ENCODE measurements at regions not wholly inside any gene's neighbourhood (a gene's known extent, or its start where the extent isn't known, plus 50 kb on each side); places are given as distances from the start of the nearest gene placed in this dataset.

GRCh38 chr12:97200181-97200580, 262.4 kb upstream of the RMST start:
- H3K4me2 ChIP-seq (ENCODE audit: low read length), result no peak overlapping the region
- no peak overlapping the region for H3K4me3 ChIP-seq (ENCODE audit: low read depth, low read length, poor library complexity, severe bottlenecking)
- H3K9me3 ChIP-seq (ENCODE audit: low read length), result no peaks in the 10 kb centered on the region
- no peaks in the 10 kb centered on the region for H3K27me3 ChIP-seq (ENCODE audit: insufficient read depth, low read length)
- H3K4me1 ChIP-seq (ENCODE audit: insufficient read depth, low read length, severe bottlenecking), result no peaks in the 10 kb centered on the region
- no peak overlapping the region for H3K9ac ChIP-seq (ENCODE audit: low read length)
- no peaks in the 10 kb centered on the region for H3K79me2 ChIP-seq (ENCODE audit: insufficient read depth, low read length)
- no peak overlapping the region for H3K27ac ChIP-seq (ENCODE audit: low read depth, low read length, poor library complexity, severe bottlenecking)
- H2AFZ ChIP-seq (ENCODE audit: low read length), result no peak overlapping the region
- no peaks in the 10 kb centered on the region for H4K20me1 ChIP-seq (ENCODE audit: insufficient read depth, low read length)
- no peaks in the 10 kb centered on the region for H3K9me2 ChIP-seq (ENCODE audit: low read depth, low read length)
- TF ChIP-seq CTCF (IDR thresholded peaks at IDR 0.05; ENCODE audit: low read length) (no peak), EZH2 (IDR thresholded peaks at IDR 0.05; ENCODE audit: borderline replicate concordance, low read length) (no peak)
- no peaks in the 10 kb centered on the region for H3K36me3 ChIP-seq (ENCODE audit: insufficient read depth, low read length)
- no peaks in the 10 kb centered on the region for H3F3A ChIP-seq (ENCODE audit: insufficient read depth, low read length)

DNA sequence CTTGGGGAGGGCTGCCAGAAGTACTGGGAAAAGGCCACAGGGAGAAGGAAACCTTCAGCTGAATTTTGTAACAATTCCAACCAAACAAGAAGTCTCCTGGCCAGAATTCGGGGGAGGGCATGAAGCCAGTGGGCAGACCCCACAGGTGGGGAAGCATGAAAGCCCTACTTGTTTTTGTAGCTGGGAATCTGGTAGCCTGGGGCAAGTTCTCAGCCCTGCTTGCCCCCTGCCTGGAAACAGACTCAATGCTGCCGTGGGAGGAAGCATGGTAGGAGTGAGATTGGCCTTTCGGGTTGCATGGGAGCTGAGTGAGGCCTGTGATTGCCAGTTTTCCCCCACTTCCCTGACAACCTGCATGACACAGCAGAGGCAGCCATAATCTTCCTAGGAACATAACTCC, 259.2 kb upstream of the RMST start:
- no peaks in the 10 kb centered on the region for H3K4me1 ChIP-seq (ENCODE audit: insufficient read depth, low read length, severe bottlenecking)
- TF ChIP-seq CTCF (IDR thresholded peaks at IDR 0.05; ENCODE audit: low read length), result no peak
- no peak for TF ChIP-seq EZH2 (IDR thresholded peaks at IDR 0.05; ENCODE audit: borderline replicate concordance, low read length)
- no peak overlapping the region for H3K27ac ChIP-seq (ENCODE audit: low read depth, low read length, poor library complexity, severe bottlenecking)
- H3K4me2 ChIP-seq (ENCODE audit: low read length), result no peak overlapping the region
- no peak overlapping the region for H3K9ac ChIP-seq (ENCODE audit: low read length)
- no peak overlapping the region for H3K4me3 ChIP-seq (ENCODE audit: low read depth, low read length, poor library complexity, severe bottlenecking)
- H3K79me2 ChIP-seq (ENCODE audit: insufficient read depth, low read length), result no peaks in the 10 kb centered on the region
- H3K9me3 ChIP-seq (ENCODE audit: low read length), result no peaks in the 10 kb centered on the region
- H3K9me2 ChIP-seq (ENCODE audit: low read depth, low read length), result no peaks in the 10 kb centered on the region
- H3K36me3 ChIP-seq (ENCODE audit: insufficient read depth, low read length), result no peaks in the 10 kb centered on the region
- no peaks in the 10 kb centered on the region for H3K27me3 ChIP-seq (ENCODE audit: insufficient read depth, low read length)
- H4K20me1 ChIP-seq (ENCODE audit: insufficient read depth, low read length), result no peaks in the 10 kb centered on the region
- no peak overlapping the region for H2AFZ ChIP-seq (ENCODE audit: low read length)
- no peaks in the 10 kb centered on the region for H3F3A ChIP-seq (ENCODE audit: insufficient read depth, low read length)

GRCh38 chr12:97209997-97210396, 252.6 kb upstream of the RMST start:
- Histone ChIP-seq H3K36me3 (ENCODE audit: insufficient read depth, low read length) (no peaks in the 10 kb centered on the region), H3K79me2 (ENCODE audit: insufficient read depth, low read length) (no peaks in the 10 kb centered on the region), H3K27ac (ENCODE audit: low read depth, low read length, poor library complexity, severe bottlenecking) (no peak overlapping the region), H3K4me2 (ENCODE audit: low read length) (no peak overlapping the region), H3K9ac (ENCODE audit: low read length) (no peak overlapping the region), H3K4me1 (ENCODE audit: insufficient read depth, low read length, severe bottlenecking) (no peaks in the 10 kb centered on the region), H4K20me1 (ENCODE audit: insufficient read depth, low read length) (no peaks in the 10 kb centered on the region), H3K9me2 (ENCODE audit: low read depth, low read length) (no peaks in the 10 kb centered on the region), H3K4me3 (ENCODE audit: low read depth, low read length, poor library complexity, severe bottlenecking) (no peak overlapping the region), H3K27me3 (ENCODE audit: insufficient read depth, low read length) (no peaks in the 10 kb centered on the region), H3K9me3 (ENCODE audit: low read length) (no peaks in the 10 kb centered on the region), H3F3A (ENCODE audit: insufficient read depth, low read length) (no peaks in the 10 kb centered on the region), H2AFZ (ENCODE audit: low read length) (no peak overlapping the region)
- no peak for TF ChIP-seq CTCF (IDR thresholded peaks at IDR 0.05; ENCODE audit: low read length)
- no peak for TF ChIP-seq EZH2 (IDR thresholded peaks at IDR 0.05; ENCODE audit: borderline replicate concordance, low read length)
